ENCODE measurements at regions not wholly inside any gene's neighbourhood (a gene's known extent, or its start where the extent isn't known, plus 50 kb on each side); places are given as distances from the start of the nearest gene placed in this dataset.

GRCh38 chr4:130393231-130393630 is 1297.3 kb downstream of the C4orf33 start:
- DNase-seq (ENCODE audit: extremely low read depth, insufficient read length), result no peak
- H3K36me3 ChIP-seq (ENCODE audit: control insufficient read depth, insufficient read depth, low read length), result no peaks in the 10 kb centered on the region
- no peak for TF ChIP-seq CTCF (IDR thresholded peaks at IDR 0.05; ENCODE audit: insufficient read depth, low read length, poor library complexity, severe bottlenecking)
- H3K4me3 ChIP-seq (replicated peaks; ENCODE audit: low read depth, low read length), result no peak overlapping the region
- no peaks in the 10 kb centered on the region for H3K27me3 ChIP-seq (replicated peaks; ENCODE audit: control insufficient read depth, insufficient read depth, low read length)

- no peak for TF ChIP-seq CTCF (IDR thresholded peaks at IDR 0.05; ENCODE audit: insufficient read depth, low read length, poor library complexity, severe bottlenecking)
- Histone ChIP-seq H3K36me3 (ENCODE audit: control insufficient read depth, insufficient read depth, low read length) (no peaks in the 10 kb centered on the region), H3K4me3 (replicated peaks; ENCODE audit: low read depth, low read length) (no peak overlapping the region), H3K27me3 (replicated peaks; ENCODE audit: control insufficient read depth, insufficient read depth, low read length) (no peaks in the 10 kb centered on the region)
- DNase-seq (ENCODE audit: extremely low read depth, insufficient read length), result no peak
Measured at GRCh38 chr4:130393642-130394041, 1297.7 kb downstream of the C4orf33 start.

- DNase-seq (ENCODE audit: extremely low read depth, insufficient read length), result no peak
- Histone ChIP-seq H3K4me3 (replicated peaks; ENCODE audit: low read depth, low read length) (no peak overlapping the region), H3K27me3 (replicated peaks; ENCODE audit: control insufficient read depth, insufficient read depth, low read length) (no peaks in the 10 kb centered on the region), H3K36me3 (ENCODE audit: control insufficient read depth, insufficient read depth, low read length) (no peaks in the 10 kb centered on the region)
- no peak for TF ChIP-seq CTCF (IDR thresholded peaks at IDR 0.05; ENCODE audit: insufficient read depth, low read length, poor library complexity, severe bottlenecking)
Measured at GRCh38 chr4:130395871-130396270, 1299.9 kb downstream of the C4orf33 start.

GRCh38 chr4:130403221-130403620 is 1307.3 kb downstream of the C4orf33 start:
- H3K4me3 ChIP-seq (replicated peaks; ENCODE audit: low read depth, low read length), result no peak overlapping the region
- no peaks in the 10 kb centered on the region for H3K27me3 ChIP-seq (replicated peaks; ENCODE audit: control insufficient read depth, insufficient read depth, low read length)
- H3K36me3 ChIP-seq (ENCODE audit: control insufficient read depth, insufficient read depth, low read length), result no peaks in the 10 kb centered on the region
- TF ChIP-seq CTCF (IDR thresholded peaks at IDR 0.05; ENCODE audit: insufficient read depth, low read length, poor library complexity, severe bottlenecking), result no peak
- no peak for DNase-seq (ENCODE audit: extremely low read depth, insufficient read length)

- Histone ChIP-seq H3K36me3 (ENCODE audit: control insufficient read depth, insufficient read depth, low read length) (no peaks in the 10 kb centered on the region), H3K27me3 (replicated peaks; ENCODE audit: control insufficient read depth, insufficient read depth, low read length) (no peaks in the 10 kb centered on the region), H3K4me3 (replicated peaks; ENCODE audit: low read depth, low read length) (no peak overlapping the region)
- TF ChIP-seq CTCF (IDR thresholded peaks at IDR 0.05; ENCODE audit: insufficient read depth, low read length, poor library complexity, severe bottlenecking), result no peak
- DNase-seq (ENCODE audit: extremely low read depth, insufficient read length), result no peak
Measured at GRCh38 chr4:130416228-130416627, 1320.3 kb downstream of the C4orf33 start.
